GM12864 (cell line): ENCODE measurements at regions not wholly inside any gene's neighbourhood (a gene's known extent, or its start where the extent isn't known, plus 50 kb on each side); places are given as distances from the start of the nearest gene placed in this dataset.

Source experiments
- DNase-seq: peaks from one replicate; pipeline ENCODE4 v3.0.0-alpha.2; 2011; ENCODE audit warnings: low read depth
- H3K4me3 ChIP-seq: 2 replicates; pipeline ENCODE4 v1.5.1; 2011; ENCODE audit warnings: mild to moderate bottlenecking, low read depth, low read length, control low read depth
- TF ChIP-seq, protein P1 (sequence below): IDR thresholded peaks from 2 replicates; pipeline ENCODE4 v1.5.1; 2011; ENCODE audit warnings: low read depth, mild to moderate bottlenecking, moderate library complexity, low read length, control low read depth, inconsistent platforms; ENCODE audit errors: missing control alignments

DNA sequence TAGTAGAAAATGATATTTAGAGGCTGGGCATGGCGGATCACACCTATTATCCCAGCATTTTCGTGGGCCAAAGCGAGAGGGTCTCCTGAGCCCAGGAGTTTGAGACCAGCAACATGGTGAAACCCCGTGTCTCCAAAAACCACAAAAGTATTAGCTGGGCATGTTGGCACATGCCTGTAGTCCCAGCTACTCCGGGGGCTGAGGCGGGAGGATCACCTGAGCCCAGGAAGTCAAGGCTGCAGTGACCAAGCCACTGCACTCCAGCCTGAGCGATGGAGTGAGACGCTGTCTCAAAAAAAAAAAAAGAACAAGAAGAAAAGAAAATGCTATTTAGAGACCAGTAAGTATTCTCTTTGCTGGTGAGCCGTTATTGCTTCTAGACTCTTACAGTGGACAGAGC lies 79.2 kb upstream of the MDM1 start:
- no peak overlapping the region for H3K4me3 ChIP-seq
- no peak for DNase-seq
- TF ChIP-seq, protein P1, sequence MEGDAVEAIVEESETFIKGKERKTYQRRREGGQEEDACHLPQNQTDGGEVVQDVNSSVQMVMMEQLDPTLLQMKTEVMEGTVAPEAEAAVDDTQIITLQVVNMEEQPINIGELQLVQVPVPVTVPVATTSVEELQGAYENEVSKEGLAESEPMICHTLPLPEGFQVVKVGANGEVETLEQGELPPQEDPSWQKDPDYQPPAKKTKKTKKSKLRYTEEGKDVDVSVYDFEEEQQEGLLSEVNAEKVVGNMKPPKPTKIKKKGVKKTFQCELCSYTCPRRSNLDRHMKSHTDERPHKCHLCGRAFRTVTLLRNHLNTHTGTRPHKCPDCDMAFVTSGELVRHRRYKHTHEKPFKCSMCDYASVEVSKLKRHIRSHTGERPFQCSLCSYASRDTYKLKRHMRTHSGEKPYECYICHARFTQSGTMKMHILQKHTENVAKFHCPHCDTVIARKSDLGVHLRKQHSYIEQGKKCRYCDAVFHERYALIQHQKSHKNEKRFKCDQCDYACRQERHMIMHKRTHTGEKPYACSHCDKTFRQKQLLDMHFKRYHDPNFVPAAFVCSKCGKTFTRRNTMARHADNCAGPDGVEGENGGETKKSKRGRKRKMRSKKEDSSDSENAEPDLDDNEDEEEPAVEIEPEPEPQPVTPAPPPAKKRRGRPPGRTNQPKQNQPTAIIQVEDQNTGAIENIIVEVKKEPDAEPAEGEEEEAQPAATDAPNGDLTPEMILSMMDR = no peak

DNA sequence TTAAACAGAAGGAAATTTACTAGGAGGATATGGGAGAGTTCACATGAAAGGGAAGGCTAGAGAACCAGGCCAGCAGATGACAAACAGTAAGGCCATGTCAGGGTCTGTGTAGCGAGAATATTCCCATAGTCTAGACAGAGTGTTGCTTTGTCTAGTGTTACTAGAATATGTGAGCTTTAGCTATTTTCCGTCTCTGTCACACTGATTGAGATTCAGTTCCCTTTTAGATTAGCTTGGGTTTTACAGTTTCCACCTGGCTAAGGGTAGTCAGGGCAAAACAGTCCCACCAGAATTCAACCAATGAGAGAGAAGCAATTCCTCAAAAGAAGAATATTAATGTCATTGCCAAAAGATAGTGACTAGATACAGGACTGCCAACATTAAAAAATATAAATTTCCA lies 82.8 kb upstream of the MDM1 start:
- H3K4me3 ChIP-seq = no peak overlapping the region
- DNase-seq = no peak
- TF ChIP-seq, protein P1 = no peak

DNA sequence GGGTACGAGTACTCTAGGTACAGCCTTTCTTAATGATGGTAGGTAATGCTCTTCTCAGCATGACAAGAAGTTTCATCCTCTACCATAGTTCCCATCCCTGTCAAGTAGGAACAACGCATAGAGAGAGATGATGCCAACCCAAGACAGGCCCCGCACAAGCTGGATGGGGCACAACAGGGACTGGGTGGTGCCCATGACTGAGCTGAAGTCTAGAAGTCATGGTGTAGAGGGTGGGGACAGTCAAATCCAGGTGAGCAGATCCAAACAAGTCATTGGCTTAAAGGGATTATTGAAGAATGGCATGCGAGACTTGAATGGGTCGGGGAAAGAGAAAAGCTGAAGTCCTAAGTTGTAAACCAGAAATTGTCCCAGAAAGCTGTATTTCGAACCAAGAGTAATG lies 84.2 kb upstream of the MDM1 start:
- no peak for DNase-seq
- TF ChIP-seq, protein P1 = no peak
- H3K4me3 ChIP-seq = no peak overlapping the region

DNA sequence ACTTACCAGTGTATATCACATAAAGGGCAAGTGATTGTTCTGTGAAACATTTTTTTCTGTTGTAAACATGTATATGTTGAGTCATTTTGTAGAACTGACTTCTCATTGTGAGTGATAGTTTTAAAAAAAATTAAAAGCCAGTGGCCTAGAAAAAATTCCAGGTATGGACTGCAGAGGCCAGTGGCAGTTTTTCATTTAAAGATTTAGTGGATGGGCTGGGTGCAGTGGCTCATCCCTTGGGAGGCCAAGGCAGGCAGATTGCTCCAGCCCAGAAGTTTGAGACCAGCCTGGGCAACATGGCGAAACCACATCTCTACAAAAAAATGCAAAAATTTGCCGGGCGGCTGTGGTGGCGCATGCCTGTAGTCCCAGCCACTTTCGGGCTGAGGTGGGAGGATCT lies 84.7 kb upstream of the MDM1 start:
- TF ChIP-seq, protein P1 = no peak
- DNase-seq = no peak
- H3K4me3 ChIP-seq = no peak overlapping the region

- DNase-seq = no peak
- H3K4me3 ChIP-seq = no peak overlapping the region
- TF ChIP-seq, protein P1 = no peak
These were observed 85.9 kb upstream of the MDM1 start for GRCh38 chr12:68418137-68418460.

DNA sequence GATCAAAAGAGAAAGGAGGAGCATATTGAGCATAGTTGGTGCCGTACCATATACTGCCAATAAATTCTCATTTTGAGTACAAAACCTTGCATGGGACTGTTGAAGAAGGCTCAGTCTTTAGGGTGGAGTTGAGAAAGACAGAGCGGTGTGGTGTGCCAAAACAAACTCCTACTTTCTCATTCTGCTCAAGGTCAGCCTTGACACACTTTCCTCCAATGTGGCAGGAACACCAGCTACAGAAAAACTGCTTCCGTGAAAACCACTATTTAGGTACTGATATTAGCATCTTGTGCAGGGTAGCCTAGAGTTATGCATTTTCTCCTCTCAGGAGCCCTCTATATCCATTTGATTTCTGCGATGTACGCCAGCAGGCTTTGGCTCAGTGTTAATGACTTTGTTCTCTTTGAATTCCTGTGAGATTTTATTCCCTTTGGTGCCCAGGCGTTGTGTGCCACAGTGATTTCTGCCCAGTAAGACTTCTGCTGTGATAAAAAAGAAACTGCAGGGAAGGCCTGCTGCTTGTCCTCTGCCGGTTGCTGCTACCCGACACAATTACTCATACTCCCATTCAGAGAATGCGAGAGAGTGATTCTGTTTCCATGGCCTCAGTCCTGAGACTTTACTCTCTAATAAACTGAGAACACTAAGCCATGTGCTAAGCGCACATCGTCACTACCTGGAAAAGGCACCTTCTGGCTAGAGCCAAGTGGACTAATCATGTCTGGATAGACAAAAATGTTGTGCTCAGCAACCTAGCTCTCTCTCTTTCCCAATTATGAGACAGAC lies 88.3 kb upstream of the MDM1 start:
- no peak overlapping the region for H3K4me3 ChIP-seq
- TF ChIP-seq, protein P1 = no peak
- no peak for DNase-seq

DNA sequence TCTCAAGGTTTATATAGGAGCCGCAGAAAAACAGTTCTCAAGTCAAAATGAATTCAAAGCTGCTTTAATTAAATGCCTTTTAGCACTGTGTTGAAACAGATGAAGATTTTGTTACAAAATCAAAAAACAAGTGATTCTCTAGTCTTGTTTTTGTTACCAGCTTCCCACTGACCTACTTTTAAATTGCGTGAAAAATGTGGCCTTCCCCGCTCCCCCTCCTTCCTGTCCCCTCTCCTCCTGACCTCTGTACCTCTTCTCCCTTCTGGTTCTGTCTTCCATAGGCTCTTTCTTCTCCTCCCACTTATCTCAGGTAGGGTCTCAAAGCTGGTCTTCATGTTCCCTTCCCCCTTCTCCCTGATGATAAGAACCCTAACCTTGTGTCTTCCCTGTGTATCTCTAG lies 90.0 kb upstream of the MDM1 start:
- no peak overlapping the region for H3K4me3 ChIP-seq
- TF ChIP-seq, protein P1 = no peak
- DNase-seq = no peak
